HG03039 (cell line): ENCODE measurements at regions not wholly inside any gene's neighbourhood (a gene's known extent, or its start where the extent isn't known, plus 50 kb on each side); places are given as distances from the start of the nearest gene placed in this dataset.
"Not testable (repeated sequence)": the region's sequence is repeated elsewhere in the genome, so short reads cannot be mapped to it uniquely, and the experiment has no call there.

Source experiments
- ATAC-seq: cut with Tn5 transposase; IDR thresholded peaks from one replicate; pipeline ENCODE4 v1.9.1; 2021; ENCODE audit warnings: mild to moderate bottlenecking, moderate library complexity; ENCODE audit not compliant: unreplicated experiment

DNA sequence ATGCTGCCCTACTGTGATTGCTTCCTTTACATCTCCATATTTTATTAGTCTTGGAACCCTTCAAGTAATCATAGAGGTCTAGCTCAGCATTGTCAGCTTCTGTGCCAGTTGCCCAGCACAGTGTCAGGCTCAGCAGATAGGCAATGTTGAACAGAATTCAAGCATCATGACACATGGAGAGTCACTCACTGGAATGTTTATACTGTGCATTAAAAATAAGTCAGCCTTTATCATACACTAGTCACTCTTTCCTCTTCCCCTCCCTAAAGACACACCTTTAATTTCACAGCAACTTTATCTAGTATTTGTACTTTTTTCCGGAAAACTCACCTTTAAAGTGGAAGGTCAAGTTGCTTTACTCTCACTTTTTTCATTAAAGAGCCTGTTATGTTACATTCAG lies 253.8 kb upstream of the CDH11 start:
- no peak for ATAC-seq

DNA sequence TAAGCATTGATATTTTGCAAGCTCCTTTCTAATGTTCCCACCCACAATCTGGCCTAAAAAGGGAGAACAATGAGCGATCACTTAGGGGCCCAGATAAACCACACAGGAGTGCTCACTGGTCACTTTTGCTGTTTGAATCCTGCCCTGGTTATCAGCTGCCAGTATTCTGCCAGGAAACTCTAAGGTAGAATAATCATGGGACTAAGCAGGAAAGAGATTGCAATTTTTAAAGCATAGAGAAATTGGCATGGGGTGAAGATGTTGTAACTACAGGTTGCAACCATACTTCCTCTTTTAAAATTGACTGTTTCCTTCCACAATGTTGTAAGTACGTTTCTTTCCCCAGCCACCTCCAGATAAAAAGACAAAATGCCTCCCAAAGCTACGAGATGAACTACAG lies 251.2 kb upstream of the CDH11 start:
- no peak for ATAC-seq

DNA sequence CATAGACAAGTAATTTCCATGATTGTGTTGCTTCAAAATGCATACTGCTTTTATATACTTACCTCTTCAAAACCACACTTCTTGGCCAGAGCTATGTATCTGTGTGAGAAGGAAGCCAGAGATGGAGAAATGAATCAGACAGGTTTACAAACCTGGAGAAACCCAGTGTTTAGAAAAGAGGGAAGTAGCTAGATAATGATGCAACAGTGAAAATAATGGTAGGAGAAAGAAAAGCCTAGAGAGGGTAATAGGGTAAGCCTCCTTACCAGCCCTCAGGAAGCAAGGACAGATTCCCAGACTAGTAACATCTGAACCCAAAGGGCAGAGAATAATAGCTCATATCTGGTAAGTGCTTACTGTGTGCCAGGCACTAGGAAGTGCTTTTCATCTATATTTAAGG lies 250.3 kb upstream of the CDH11 start:
- ATAC-seq, result no peak

DNA sequence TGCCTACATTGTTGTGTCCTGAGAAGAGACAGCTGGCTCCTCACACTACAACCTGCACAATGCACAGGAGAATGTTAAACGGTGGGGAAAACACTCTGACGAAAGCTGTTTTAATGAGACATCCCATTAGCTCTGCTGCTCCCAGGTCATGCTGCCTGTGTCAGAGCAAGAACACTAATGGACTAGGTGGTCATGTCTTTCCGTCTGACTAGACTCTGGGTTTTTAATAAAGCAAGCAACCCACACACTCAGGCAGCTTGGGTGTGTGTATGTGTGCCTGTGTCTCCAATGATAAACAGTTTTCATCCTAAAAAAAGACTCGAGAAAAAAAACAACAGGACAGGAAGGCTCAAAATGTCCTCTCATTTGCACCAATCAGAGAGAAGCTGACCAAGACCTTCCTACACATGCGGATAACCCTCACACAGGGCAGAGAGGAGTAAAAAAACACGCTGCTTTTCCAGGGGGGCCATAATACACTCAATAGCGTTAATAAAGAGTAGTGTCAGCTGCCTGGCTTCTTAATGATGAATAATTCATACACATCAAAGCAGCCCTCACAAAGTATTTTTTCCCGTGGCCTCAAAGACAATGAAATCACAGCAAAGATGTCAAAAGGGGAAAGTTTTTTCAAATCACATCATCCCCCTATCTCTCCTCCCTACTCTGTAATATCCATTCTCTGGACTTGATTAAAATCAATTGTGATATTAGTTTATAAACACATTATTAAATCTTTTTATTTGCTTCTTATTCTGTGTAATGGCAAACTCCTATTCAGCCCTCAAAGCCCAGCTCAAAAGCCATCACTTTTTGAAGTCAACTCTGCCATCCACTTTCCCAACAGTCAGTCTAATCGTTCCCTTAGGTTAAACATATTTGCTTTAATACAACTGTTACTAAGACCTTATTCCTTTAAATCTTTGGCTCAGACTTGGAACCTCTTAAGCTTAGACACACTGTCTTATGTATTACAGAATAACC lies 244.2 kb upstream of the CDH11 start:
- ATAC-seq, result no peak

DNA sequence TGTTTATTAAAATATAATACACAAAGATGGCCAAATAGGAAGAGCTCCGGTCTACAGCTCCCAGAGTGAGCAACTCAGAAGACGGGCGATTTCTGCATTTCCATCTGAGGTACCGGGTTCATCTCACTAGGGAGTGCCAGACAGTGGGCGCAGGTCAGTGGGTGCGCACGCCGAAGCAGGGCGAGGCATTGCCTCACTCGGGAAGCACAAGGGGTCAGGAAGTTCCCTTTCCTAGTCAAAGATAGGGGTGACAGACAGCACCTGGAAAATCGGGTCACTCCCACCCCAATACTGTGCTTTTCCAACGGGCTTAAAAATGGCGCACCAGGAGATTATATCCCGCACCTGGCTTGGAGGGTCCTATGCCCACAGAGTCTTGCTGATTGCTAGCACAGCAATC lies 234.9 kb upstream of the CDH11 start:
- ATAC-seq, result not testable (repeated sequence)

DNA sequence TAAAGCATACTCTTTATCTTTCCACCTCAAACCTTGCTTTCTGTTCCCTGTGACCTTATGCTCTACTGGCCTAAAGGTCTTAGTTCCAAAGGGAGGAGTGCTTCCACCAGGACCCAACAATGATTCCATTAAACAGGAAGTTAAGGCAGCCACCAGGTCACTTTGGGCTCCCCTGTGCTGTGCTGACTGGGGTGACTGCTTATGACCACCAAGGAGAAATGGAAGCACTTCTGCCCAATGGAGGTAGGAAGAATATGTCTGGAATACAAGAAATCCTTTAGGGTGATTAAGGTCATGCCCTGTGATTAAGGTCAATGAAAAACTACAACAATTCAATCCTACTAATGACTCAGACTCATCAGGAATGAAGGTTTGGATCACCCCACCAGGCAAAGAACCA lies 233.8 kb upstream of the CDH11 start:
- ATAC-seq, result no peak

DNA sequence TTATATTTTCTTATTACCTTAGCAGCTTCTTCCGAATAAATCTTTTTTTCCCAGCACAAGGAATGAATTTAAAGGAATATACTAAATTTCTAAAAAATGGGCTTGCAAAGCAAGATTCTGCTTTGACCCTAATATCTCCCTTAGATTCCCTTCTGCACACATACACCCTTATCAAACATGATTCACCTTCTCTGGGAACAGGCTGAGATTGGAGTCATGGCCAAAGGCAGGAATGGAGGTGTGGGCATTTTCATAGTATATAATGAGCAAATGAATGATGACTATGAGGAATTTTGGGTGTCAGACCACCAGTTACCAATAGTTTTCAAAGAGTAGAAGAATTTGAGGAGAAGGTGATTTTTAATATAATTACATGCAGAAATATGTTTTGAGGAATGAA lies 231.3 kb upstream of the CDH11 start:
- no peak for ATAC-seq

DNA sequence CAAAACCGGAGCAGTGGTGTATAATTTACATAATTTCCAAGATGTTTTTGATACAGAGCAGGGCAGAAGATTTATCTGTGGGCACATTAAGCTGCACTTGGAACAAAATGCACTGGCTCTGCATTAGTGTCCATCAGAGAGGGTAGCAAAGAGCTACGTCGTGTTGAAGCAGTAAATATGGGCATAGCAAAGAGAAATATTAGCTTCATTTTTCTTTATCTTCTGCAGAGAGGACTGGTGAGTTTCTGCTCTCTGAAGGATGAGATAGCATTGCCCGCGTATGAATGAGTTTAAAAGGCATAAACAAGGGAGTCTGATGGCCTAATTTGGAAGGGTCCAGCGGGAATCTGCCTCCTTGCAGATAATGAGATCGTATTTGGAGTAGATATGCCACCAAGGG lies 227.8 kb upstream of the CDH11 start:
- ATAC-seq, result no peak

DNA sequence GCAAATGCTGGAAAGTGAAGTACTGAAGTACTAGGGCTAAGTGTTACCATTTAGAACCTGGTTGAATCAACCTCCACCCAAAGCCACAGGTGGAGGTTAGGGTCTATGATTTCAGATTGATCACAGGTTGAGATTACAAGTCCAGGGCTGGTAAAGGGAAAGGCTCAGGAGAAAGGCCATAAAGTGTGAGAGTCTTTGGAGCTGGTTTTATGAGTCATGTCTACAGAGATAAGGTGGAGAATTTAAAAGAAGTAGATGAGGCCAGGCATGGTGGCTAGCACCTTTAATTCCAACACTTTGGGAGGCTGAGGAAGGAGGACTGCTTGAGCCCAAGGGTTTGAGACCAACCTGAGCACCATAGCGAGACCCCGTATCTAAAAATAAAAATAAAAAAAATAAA lies 221.7 kb upstream of the CDH11 start:
- no peak for ATAC-seq

DNA sequence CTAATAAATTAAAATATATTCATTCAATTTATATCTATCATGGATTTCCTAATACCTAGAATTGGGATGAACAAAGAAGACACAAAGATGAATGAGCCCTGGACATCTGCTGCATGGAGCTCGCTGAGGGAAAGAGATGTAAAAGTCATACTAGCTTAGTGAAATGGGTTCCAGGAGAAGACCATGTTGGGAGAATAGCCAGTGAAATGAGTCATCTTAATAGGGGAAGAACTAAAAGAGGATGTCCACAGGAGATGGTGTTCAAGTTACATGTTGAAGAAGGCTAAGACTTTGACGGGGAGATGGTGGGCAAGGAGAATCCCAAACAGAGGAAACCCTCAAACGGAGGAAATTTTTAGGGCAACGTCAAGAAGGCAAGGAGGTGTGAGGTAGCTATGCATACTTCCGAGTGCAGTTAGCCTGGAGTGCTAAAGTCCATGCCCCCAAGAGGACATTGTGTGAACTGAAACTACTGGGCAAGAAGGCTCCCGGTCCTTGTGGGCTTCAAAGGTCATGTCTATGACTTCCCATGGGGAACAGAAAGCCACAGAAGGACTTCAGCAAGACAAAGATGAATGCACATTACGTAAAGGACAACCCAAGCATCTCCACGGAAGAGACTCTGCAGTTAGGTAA lies 220.5 kb upstream of the CDH11 start:
- ATAC-seq, result no peak

DNA sequence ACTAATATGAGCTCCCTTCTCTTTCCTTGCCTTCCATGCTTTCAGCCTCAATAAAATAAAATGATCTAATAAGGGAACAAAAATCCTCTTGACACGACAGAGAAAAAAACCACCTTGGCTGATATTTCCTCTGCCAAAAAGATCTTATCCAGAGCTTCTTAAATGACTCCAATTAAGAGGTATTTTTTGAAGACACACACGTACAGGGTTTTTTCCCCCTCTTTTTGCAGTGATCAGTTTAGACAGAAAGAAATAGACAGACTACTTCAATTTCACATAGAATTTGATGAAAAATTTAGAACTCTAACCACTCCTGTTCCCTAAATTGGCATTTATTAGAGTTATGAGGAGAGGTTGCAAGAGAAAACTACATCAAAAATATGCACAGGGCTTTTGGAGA lies 217.2 kb upstream of the CDH11 start:
- no peak for ATAC-seq

DNA sequence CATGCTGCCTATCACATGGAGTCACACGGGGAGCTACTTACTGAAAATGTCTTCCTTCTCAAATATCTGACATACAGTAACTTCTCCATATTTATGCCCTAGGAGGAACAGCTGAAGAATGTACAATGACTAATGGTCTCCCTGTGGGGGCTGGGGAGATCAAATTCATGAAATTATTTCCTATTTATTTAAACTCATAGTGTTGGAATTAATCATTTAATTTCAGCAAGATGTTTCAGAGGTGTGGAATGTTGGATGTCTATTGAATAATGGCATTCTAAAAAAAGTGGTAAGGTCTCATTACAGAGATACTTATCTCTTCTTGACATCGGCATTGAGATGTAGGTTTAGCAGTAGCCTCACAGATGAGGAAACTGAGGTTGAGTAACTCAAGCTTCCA lies 214.3 kb upstream of the CDH11 start:
- ATAC-seq, result no peak

DNA sequence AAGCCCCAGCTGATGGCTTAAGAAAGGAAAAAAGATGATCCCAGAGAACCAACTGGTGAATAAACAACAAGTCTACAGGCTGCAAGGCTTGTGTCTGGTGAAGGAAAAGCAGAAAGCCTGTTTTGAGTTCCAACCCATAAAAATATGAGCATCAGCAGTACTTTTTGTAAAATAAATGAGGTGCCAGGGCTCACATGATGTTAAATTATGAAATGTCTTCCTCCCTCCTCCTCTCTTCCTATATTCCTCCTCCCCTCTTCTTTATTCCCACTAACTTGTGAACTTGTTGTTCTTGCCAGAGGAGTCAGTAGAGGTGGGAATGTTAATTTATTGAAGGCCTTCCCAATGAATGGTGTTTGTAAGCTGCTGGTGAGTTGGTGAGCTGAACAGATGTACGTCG lies 212.2 kb upstream of the CDH11 start:
- no peak for ATAC-seq

DNA sequence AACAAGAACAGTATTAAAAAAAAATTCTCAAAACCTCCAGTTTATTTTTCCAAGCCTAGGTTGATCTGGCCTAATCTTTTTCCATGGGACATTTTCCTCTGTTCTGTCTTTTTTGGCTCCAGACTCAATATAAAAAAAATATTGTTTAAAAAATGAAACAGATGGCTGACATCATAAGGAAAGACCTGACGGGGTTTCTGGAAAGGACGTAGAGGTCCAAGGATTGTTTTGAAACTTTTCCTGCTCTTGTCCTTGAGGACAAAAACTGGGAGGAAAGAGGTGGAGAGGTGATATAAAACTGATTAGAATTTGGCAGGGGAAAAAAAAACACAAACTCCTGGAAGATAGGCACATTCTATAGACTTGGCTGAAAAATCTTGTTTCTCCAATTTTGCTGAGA lies 211.4 kb upstream of the CDH11 start:
- no peak for ATAC-seq

DNA sequence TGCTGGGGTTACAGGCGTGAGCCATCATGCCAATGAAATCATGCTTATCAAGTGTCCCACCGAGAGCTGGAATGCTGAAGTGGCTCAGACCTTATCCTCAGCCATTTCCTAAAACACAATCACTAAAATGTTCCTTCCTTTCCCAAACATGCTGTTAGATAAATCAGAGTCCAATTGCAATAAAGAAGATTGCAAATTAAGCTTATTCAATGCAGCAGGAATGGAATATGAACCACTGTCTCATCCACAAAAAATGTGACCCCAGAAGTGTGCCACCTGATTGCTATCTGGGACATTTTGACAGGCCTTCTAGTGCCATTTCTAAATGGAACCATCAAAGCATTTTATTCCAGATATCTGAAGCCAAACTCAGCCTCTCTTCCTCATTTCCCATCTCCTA lies 205.5 kb upstream of the CDH11 start:
- no peak for ATAC-seq

DNA sequence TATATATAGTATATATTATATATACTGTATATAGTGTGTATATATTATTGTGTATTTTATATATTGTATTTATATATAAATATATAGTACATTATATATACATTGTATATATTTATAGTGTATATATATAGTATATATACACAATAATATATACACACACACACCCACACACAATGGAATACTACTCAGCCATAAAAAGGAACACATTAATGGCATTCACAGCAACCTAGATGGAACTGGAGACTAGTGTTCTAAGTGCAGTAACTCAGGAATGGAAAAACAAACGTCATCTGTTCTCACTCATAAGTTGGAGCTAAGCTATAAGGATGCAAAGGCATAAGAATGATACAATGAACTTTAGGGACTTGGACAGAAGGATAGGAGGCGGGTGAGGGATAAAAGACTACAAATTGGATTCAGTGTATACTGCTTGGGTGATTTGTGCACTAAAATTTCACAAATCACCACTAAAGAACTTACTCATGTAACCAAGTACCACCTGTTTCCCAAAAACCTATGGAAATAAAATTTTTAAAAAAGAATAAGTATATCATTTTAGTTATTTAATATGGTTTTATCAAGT lies 201.9 kb upstream of the CDH11 start:
- no peak for ATAC-seq

DNA sequence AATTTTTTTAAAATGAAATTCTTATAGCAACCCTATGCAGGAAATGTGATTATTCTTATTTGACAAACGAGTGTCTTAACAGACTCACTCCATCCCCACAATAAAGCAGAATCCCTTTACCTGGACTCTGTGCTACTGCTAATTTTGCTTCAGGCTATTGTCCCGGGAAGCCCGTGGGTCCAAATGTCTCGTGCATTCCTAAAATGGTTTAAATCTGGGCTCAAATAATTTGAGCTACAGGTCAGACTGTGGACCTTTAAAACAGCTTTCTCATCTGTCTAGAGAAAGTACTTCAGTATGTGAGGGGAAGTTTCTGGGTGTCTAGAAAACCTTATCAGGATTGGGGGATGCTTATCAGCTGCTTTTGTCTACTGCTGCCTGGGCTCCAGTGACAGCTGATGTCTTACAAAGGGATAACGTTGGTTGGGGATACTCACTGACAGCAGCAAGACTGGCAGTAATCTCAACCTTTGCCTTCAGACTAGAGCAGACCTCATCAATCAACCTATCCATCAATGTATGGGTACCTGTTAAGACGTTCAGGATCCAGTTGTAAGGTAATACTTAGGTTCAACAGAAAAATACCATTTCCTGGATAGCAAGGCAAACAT lies 197.9 kb upstream of the CDH11 start:
- no peak for ATAC-seq

DNA sequence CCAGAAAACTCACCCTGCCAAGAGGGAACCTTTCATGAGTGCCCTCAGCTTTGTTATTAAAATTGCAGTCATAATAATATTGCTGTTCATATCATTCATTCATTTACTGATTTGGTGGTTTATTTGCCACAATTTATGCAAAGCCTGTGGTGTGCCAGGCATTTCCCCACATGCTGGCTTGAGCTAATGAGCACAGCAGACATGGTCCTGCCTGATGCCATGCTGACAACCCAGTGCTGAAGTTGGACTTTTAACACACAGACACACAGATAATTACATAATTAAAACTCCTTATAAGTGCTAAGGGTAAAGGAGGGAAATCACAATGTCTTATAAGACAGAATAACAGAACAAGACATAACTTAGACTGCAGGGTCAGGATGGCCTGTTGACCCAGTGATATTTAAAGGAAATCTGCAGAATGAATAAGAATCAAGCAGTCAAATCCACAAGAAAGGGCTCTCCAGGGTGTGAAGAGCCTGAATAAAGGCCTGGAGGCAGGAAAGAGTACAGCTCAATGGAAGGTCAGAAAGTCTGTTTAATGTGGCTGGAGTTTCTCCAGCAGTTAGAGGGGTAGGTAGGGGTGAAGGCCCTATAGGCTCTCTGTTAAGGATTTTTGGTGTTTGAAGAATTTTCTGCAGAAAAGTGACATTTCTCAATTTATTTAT lies 196.9 kb upstream of the CDH11 start:
- no peak for ATAC-seq

DNA sequence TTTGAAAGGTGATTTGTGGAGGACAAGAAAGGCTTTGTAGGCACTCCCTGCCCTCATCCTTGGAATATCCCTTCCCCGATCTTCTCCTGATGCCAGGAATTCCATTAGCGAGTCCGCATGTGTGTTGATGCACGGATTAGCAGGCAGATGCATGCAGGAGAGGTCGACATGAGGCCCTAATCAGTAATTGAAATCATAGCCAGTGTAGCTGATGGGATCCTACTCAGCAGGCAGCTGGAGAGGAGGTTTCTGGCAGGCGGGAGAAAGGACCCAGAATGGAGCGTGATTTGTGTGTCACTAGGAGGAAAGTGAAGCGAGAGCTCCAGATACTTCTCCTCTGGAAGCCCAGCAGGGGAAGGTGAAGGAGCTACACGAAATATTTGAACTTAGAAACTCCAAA lies 196.3 kb upstream of the CDH11 start:
- no peak for ATAC-seq

DNA sequence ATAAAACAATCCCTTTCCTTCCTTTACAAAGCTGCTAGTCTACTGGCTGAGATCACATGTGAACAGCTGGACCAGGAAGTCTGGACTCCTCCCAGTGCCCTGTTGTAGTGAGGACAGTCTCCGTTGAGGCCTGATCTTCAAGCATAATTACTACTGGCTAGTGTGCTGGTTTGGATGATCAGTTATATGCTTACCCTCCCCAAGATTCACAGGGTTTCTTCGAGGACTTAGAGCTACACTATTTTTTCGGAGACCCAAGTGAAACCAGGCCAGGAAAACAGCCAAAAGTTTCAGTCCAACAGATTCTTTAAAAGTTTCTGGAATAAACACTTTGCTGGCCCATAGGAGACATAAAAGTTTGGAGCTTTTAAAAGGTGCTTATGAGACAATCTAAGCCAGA lies 194.9 kb upstream of the CDH11 start:
- no peak for ATAC-seq
